DMS 273 treated with DMSO at 0.1 percent for 48 hours (cell line): ENCODE measurements at regions not wholly inside any gene's neighbourhood (a gene's known extent, or its start where the extent isn't known, plus 50 kb on each side); places are given as distances from the start of the nearest gene placed in this dataset.
"Not testable (repeated sequence)": the region's sequence is repeated elsewhere in the genome, so short reads cannot be mapped to it uniquely, and the experiment has no call there.

Experiments used
- DNase-seq: peaks from one replicate; lab custom pipeline; 2025; lab: John Stamatoyannopoulos, UW

GRCh38 chr12:4191642-4192041 is 81.9 kb upstream of the CCND2 start:
- DNase-seq = no peak

- no peak for DNase-seq
Observed at GRCh38 chr12:4191149-4191548, 82.4 kb upstream of the CCND2 start.

DNA sequence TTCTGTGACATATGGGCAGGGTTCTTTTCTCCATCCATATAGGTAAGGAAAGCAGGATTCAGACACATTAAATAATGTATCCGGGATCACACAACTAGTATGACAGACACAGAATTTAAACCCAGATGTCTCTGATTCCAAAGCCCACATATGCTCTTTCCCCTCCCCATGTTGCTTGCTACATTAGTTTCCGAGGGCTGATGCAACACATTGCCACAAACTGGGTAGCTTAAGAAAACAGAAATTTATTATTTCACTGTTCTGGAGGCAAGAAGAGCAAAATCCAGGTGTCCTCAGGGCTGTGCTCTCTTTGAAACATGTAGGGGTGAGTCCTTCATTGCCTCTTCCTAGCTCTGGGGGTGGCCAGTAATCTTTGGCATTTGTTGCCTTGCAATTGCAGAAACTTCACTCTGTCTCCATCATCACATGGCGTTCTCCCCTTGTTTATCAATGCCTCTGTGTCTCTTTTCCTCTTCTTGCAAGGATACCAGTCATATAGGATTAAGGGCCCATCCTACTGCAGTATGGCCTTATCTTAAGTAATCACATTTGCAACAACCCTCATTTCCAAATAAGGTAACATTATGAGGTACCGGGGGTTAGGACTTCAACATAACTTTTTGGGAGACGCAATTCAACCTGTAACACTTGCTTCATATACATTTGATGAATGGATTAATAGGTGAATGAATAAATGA is 83.0 kb upstream of the CCND2 start:
- DNase-seq = no peak

DNA sequence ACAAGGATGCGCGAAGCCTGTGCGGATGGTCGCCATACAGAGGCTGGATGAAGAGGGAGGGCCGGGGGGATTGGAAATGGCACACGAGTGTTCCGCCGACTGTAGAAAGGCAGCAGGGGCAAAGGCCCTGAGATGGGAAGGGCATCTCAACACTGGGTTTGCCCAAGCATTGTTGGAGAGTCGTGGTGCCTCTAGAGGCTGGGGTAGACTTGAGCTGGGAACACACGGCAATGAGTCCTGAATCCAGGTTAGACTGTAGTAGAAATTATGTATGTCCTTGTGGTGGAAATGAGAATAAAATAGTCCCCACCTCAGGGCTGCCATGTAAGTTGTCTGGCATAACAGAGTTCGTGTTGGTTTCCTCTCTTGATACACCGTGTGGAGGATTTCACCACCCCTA is 83.8 kb upstream of the CCND2 start:
- DNase-seq = no peak

DNA sequence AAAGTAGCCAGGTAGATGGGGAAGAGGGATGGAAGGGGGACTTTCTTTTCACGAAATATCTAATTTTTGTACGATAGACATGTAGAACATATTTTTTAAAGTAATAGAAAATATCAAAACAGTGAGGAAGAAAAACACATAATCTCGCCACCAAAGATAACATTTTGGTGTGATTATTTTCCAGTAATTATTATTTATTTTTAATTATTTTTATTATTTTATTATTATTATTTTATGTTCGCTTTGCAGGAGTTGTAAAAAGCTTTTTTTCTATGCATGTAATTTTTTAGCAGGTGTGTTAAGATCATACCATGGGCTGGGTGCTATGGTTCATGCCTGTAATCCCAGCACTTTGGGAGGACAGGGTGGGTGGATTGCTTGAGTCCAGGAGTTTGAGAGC is 85.6 kb upstream of the CCND2 start:
- DNase-seq = no peak

DNA sequence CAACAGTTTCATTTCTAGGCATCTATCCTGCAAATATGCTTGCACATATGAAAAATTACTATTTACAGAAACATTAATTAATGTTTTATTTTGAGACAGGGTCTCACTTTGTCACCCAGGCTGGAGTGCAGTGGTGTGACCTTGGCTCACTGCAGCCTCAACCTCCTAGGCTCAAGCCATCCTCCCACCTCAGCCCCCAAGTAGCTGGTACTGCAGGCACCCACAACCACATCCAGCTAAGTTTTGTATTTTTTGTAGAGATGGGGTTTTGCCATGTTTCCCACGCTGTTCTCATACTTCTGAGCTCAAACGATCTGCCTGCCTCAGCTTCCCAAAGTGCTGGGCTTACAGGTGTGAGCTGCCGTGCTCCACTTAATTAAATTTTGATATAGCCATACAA is 86.2 kb upstream of the CCND2 start:
- DNase-seq = not testable (repeated sequence)

DNA sequence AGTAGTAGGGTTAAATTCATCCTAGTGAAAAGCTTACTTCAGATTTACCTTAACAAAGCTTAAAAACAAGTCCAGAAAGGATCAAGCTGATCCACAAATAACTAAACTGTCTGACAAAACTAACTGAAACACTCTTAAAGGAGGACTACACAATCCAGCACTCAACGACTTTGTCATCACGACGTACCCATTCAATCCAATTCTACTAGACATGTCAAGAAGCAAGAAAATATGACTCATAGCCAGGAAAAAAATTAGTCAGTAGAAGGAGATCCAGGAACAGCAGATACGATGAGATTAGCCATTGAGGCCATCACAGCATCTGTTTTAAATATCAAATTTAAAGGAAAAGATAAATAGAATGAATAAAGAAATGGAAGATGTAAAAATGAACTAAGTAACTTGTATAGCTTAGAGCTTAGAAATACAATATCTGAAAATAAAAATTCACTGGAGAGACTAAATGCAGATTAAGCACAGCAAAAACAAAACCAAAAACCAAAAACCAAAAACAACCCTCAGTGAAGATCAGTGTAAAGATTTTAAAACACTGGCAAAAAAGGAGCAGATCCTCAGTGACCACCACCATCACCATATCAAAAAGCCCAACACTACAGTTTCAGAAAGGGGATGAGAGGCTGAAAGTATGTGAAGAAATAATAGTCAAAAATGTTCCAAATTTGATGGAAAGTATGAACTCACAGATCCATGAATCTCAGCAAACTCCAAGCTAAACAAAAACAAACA is 95.0 kb upstream of the CCND2 start:
- DNase-seq = no peak

- DNase-seq = no peak
Observed at GRCh38 chr12:4177262-4177661, 96.3 kb upstream of the CCND2 start.

- DNase-seq = no peak
Observed at GRCh38 chr12:4176168-4176567, 97.4 kb upstream of the CCND2 start.

DNA sequence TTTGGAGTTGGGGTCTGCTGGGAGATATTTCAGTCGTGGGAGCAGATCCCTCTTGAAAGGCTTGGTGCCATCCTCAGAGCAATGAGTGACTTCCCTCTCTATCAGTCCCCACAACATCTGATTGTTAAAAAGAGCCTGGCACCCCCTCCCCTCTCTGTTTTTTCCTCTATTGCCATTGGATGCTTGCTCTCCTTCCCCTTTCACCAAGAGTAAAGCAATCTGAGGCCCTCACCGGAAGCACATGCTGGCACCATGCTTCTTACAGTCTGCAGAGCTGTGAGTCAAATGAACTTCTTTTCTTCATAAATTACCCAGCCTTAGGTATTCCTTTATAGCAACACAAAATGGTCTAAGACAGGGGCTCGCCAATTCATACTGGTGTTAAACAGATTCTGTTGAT is 99.1 kb upstream of the CCND2 start:
- no peak for DNase-seq

DNA sequence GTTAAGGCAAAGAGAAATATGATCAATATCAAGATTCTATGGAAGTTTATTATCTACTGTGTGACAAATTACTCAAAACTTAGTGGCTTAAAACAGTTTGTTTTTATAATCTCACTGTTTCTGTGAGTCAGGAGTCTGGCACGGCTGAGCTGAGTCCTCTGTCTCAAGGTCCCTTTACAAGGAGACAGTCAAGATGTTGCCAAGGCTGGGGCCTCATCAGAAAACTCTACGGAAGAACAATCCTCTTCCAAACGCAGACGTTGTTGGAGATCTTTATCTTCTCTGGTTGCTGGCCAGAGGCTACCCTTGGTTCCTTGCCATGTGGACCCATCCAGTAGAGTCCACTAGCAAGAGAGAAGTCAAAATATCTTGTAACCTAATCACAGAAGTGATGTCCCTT is 100.6 kb upstream of the CCND2 start:
- no peak for DNase-seq

- no peak for DNase-seq
Observed at GRCh38 chr12:4171742-4172141, 101.8 kb upstream of the CCND2 start.

GRCh38 chr12:4169959-4170358 is 103.6 kb upstream of the CCND2 start:
- DNase-seq = no peak

DNA sequence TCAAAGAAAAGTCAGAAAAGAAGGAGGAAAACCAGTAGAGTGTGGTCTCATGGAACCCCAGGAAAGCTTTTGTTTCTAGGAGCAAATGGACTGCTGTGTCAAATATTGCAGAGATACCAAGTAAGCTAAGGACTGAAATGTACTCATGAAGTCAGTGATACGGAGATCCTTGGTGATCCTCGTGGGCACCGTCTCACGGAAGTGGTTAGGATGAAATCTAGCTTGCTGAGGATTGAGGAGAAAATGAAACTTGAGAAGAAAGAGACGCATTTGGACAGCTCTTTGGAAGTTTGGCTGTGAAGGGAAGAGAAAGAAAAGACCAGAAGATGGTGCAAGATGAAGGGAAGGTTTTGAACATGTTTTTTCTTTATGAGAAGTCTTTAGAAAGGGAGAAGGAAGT is 104.0 kb upstream of the CCND2 start:
- no peak for DNase-seq

DNA sequence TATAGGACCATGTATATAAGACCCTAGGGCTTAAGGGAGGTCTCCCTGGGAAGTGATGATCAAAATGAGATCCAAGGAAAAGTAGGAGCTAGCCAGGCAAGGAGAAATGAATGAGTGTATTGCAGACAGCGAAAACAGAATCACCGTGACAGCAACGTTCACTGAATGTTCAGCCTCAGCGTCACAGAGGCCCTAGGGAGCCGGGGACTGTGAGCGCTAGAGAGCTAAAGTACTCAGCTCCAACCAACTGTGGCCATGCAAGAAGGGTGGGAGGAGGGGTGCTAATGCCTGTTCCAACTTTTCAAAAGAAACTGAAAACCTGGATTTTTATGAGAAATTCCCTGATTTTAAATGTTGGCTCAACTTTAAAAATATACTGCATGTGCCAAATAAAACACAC is 105.5 kb upstream of the CCND2 start:
- no peak for DNase-seq

DNA sequence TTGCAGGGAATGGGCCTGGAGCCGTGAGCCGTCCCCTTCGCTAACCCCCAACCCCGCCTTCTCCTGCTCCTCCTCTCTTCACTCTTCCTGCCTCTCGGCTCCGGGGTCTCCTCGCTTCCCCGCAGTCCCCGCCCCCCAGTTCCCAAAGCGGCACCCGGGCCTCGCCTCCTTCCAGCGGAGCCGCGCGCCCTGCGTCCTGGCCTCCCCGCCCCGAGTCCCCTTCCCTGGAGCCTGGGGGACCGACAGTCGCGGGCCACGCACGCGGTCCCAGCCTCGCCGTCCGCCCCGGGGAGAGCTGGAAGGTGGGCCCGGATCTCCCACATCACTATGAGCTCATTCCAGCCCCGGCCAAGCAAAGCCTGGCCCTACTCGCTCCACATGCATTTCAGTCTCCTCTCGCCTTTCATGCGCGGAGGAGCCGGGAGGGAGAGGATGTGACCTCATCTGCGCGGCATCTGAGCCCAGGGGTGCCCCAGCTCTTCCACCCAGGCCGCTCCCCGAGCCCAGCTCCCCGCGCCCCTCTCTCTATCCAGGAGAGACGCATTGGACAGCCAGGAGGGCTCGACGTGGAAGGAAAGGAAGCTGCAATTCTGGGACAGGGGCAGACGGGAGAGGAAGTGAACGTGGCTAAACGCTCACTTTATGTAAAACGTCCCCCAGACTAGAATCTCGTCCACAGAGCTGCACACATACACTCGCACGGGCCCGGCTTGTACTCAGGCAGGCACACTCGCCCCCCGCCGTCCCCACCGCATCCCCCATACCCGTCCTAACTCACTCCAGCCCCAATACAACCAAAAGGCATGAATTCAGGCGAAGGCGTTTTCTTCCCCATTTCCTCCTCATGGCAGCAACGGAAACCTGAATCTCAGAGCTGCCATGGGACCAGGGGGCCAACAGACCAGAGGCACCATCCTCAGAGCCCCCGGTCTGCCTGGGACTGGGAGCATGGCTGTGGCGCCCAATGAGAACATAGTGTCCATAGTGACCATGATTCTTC is 108.7 kb upstream of the CCND2 start:
- no peak for DNase-seq

GRCh38 chr12:4164188-4164558 is 109.4 kb upstream of the CCND2 start:
- no peak for DNase-seq

DNA sequence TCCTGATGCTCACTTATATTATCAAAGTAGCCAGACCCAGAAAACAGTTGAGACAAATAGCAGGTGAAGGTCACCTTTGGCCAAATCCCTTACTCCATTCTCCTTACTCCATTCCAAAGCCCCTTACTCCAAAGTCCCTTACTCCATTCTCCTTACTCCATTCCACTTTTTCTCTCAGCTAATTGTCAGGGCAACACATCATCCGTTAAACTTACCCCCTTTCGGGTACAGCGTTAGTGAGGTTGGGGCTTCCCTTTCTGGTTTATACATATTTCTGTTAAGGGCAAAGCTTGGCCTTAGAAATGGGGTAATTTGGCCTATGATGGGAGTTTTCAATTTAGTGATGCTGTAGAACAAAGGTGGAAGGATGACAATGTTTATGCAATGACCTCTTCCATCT is 111.8 kb upstream of the CCND2 start:
- no peak for DNase-seq

GRCh38 chr12:4160314-4161040 is 113.1 kb upstream of the CCND2 start:
- DNase-seq = no peak

GRCh38 chr12:4159851-4160250 is 113.7 kb upstream of the CCND2 start:
- DNase-seq = no peak

- no peak for DNase-seq
Observed at GRCh38 chr12:4158306-4158705, 115.3 kb upstream of the CCND2 start.

DNA sequence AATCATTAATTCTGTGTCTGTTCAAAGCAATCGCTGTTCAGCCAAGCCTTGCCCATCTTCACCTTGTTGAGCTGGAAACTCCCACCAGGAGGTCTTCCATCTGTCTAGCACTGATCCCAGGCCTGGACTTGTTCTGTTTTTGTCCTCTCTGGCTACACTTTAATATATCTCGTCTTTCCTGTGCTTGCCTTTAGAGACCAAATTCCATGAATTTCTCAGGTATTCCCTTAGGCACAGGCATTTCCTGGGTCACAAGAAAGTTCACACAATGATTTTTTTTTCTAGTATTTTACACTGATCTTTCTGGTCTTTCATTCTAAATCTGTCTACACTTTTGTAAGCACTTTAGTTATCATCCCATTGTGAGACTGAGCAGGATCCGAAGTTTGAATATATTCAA is 116.4 kb upstream of the CCND2 start:
- DNase-seq = no peak
